GM23338 (cell line): ENCODE measurements at regions not wholly inside any gene's neighbourhood (a gene's known extent, or its start where the extent isn't known, plus 50 kb on each side); places are given as distances from the start of the nearest gene placed in this dataset.

Experiments used
- EZH2 ChIP-seq: fragments of 200-600 bp; sonication (generic); IDR thresholded peaks from one replicate; pipeline ENCODE4 v1.8.0; 2017; ENCODE audit warnings: antibody characterized with exemption, mild to moderate bottlenecking, low read depth; ENCODE audit not compliant: unreplicated experiment
- EZH2phosphoT487 ChIP-seq: fragments of 200-600 bp; sonication (generic); IDR thresholded peaks from one replicate; pipeline ENCODE4 v1.8.1; 2018; ENCODE audit warnings: antibody characterized with exemption; ENCODE audit not compliant: unreplicated experiment
- POLR2AphosphoS5 ChIP-seq: IDR thresholded peaks from 2 replicates; pipeline ENCODE4 v1.6.1; 2016; ENCODE audit warnings: antibody characterized with exemption, low read depth
- TF ChIP-seq, protein P1 (sequence below), 2 experiments: fragments of 200-600 bp in 1 of 2; sonication (generic) in 1 of 2; conservative IDR thresholded peaks; 2 replicates each; pipeline versions ENCODE4 v1.5.1 to v1.6.1; 2016 to 2017; ENCODE audit warnings: antibody characterized with exemption in 2 of 2, low read depth in 2 of 2, mild to moderate bottlenecking in 2 of 2, moderate library complexity in 1 of 2

DNA sequence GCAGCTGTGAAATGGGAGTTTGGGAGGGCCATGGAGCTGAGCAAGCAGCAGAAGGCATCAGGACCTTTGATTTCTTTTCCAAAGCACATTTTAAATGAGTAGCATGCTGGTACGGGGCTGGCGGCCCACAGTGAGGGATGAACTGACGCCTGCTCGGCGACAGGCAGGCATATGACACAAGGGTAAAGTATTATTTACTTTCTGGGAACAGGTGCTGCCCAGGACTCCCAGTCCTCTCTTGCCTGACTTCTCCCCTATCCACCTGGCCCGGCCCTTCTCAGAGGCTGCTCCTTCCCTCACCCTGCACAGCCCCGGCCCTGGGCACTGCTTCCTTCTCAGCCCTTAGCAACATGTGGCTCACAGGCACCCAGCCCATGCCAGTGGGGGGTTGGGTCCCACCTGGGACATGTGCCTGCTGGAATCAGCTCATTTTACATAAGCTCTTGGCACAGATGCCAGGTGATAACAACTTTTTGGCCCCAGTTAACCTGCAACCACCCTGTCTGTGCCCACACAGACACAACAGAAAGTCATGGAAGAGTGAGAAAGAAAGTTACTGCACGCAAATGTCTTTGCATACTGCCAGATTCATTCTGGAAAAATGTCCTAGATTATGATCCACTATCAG is 112.3 kb upstream of the GADD45A start:
- TF ChIP-seq, protein P1, sequence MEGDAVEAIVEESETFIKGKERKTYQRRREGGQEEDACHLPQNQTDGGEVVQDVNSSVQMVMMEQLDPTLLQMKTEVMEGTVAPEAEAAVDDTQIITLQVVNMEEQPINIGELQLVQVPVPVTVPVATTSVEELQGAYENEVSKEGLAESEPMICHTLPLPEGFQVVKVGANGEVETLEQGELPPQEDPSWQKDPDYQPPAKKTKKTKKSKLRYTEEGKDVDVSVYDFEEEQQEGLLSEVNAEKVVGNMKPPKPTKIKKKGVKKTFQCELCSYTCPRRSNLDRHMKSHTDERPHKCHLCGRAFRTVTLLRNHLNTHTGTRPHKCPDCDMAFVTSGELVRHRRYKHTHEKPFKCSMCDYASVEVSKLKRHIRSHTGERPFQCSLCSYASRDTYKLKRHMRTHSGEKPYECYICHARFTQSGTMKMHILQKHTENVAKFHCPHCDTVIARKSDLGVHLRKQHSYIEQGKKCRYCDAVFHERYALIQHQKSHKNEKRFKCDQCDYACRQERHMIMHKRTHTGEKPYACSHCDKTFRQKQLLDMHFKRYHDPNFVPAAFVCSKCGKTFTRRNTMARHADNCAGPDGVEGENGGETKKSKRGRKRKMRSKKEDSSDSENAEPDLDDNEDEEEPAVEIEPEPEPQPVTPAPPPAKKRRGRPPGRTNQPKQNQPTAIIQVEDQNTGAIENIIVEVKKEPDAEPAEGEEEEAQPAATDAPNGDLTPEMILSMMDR (conservative IDR thresholded peaks at IDR 0.05; ENCODE audit: low read depth in 2 of 2): no peak
- TF ChIP-seq POLR2AphosphoS5 (no peak), EZH2 (no peak), EZH2phosphoT487 (no peak)
